ENCODE measurements at regions not wholly inside any gene's neighbourhood (a gene's known extent, or its start where the extent isn't known, plus 50 kb on each side); places are given as distances from the start of the nearest gene placed in this dataset.

GRCh38 chr21:24759348-24760075, 847.8 kb downstream of the MRPL39 start:
- Histone ChIP-seq H2AFZ (ENCODE audit: low read depth, low read length) (no peak overlapping the region), H3K9me1 (replicated peaks; ENCODE audit: control insufficient read depth, extremely low read depth, insufficient read depth, low read length) (no peaks in the 10 kb centered on the region), H3K27ac (ENCODE audit: insufficient read depth, low read depth, low read length) (no peak overlapping the region), H3K79me2 (ENCODE audit: control insufficient read depth, insufficient read depth, low read length) (no peaks in the 10 kb centered on the region), H3K9ac (replicated peaks; ENCODE audit: extremely low read depth, insufficient read depth, low read length) (no peak overlapping the region), H3K4me3 (replicated peaks in 1 of 3; ENCODE audit: insufficient read depth in 1 of 3, low read depth in 1 of 3, low read length in 3 of 3) (no peak overlapping the region), H3K4me1 (ENCODE audit: control insufficient read depth, extremely low read depth, insufficient read depth, low read length) (no peaks in the 10 kb centered on the region), H3K4me2 (ENCODE audit: insufficient read depth, low read length) (no peak overlapping the region), H4K20me1 (replicated peaks; ENCODE audit: control insufficient read depth, extremely low read depth, insufficient read depth, low read length) (no peaks in the 10 kb centered on the region), H3K9me3 (replicated peaks; ENCODE audit: control insufficient read depth, insufficient read depth, low read length) (no peaks in the 10 kb centered on the region), H3K27me3 (ENCODE audit: control insufficient read depth in 2 of 2, insufficient read depth in 2 of 2, low read length in 2 of 2) (no peaks in the 10 kb centered on the region), H3K36me3 (ENCODE audit: control insufficient read depth in 2 of 2, extremely low read depth in 1 of 2, insufficient read depth in 2 of 2, low read length in 2 of 2) (no peaks in the 10 kb centered on the region)
- no peak for TF ChIP-seq FOS (IDR thresholded peaks at IDR 0.05; ENCODE audit: borderline replicate concordance, insufficient read depth, low read length)
- TF ChIP-seq GATA2 (IDR thresholded peaks at IDR 0.05; ENCODE audit: insufficient read depth, insufficient read length, low read depth, low read length): no peak
- TF ChIP-seq POLR2A (IDR thresholded peaks at IDR 0.05; ENCODE audit: low read depth, low read length): no peak
- no peak for TF ChIP-seq JUN (IDR thresholded peaks at IDR 0.05; ENCODE audit: borderline replicate concordance, insufficient read depth, insufficient read length, low read depth)
- no peak for TF ChIP-seq POLR2AphosphoS5 (IDR thresholded peaks at IDR 0.05; ENCODE audit: insufficient read depth, low read depth, low read length)
- TF ChIP-seq EZH2 (IDR thresholded peaks at IDR 0.05; ENCODE audit: borderline replicate concordance, low read depth, low read length, severe bottlenecking): no peak
- TF ChIP-seq MAX (IDR thresholded peaks at IDR 0.05; ENCODE audit: insufficient read depth, insufficient read length): no peak
- TF ChIP-seq CTCF (IDR thresholded peaks at IDR 0.05; ENCODE audit: extremely low read depth in 1 of 2, insufficient read depth in 1 of 2, low read depth in 1 of 2, low read length in 2 of 2): no peak
- no peak for TF ChIP-seq MYC (IDR thresholded peaks at IDR 0.05; ENCODE audit: low read depth, low read length)
- DNase-seq (ENCODE audit: low read depth, low spot score) (no peak), FAIRE-seq (no peak)
- dilution Hi-C loops (cut with MboI; ENCODE audit: extremely low pct_ligation_motif_present, low sequenced_read_pairs): no loop called here
- intact Hi-C loops (cut with micrococcal nuclease): no loop called here
- POLR2A ChIA-PET: no interaction called here
- CTCF ChIA-PET: no interaction called here
- BruUV-seq (replicated peaks): no TSS peak

Data from endothelial cell of umbilical vein (primary cell).